Upper lobe of left lung (tissue), 6 donors: ENCODE measurements at regions not wholly inside any gene's neighbourhood (a gene's known extent, or its start where the extent isn't known, plus 50 kb on each side); places are given as distances from the start of the nearest gene placed in this dataset.

Experiments used
- ATAC-seq, 2 donors: fragments of 200-7000 bp; cut with Tn5 transposase; one replicate each; pipeline ENCODE4 v1.9.1; 2022; ENCODE audit warnings: mild to moderate bottlenecking in 2 of 2, moderate library complexity in 2 of 2; ENCODE audit not compliant: low FRiP score in 2 of 2
- DNase-seq, 2 donors: peaks; one replicate each; pipeline ENCODE4 v3.0.0-alpha.2; 2019 to 2020
- H3K27ac ChIP-seq, 4 donors: fragments of 200-600 bp; sonication (generic); one replicate each; pipeline ENCODE4 v1.5.1; 2016 to 2019
- H3K27me3 ChIP-seq, 4 donors: fragments of 200-600 bp; sonication (generic); one replicate each; pipeline ENCODE4 v1.5.1; 2017 to 2019
- H3K36me3 ChIP-seq, 4 donors: fragments of 200-600 bp; sonication (generic); one replicate each; pipeline ENCODE4 v1.5.1; 2016 to 2019
- H3K4me1 ChIP-seq, 4 donors: fragments of 200-600 bp; sonication (generic); one replicate each; pipeline ENCODE4 v1.5.1; 2018 to 2019
- H3K4me3 ChIP-seq, 4 donors: fragments of 200-600 bp; sonication (generic); one replicate each; pipeline ENCODE4 v1.5.1; 2017 to 2019; ENCODE audit warnings: mild to moderate bottlenecking in 2 of 4, moderate library complexity in 1 of 4
- H3K9me3 ChIP-seq, 4 donors: fragments of 200-600 bp; sonication (generic); one replicate each; pipeline ENCODE4 v1.5.1; 2018 to 2019
- EP300 ChIP-seq, 4 donors: sonication (generic); formaldehyde crosslinking; IDR thresholded peaks; one replicate each; pipeline ENCODE4 v1.5.1; 2017; ENCODE audit warnings: antibody characterized with exemption in 4 of 4, control low read depth in 2 of 4
- POLR2A ChIP-seq, 4 donors: fragments of 450-650 bp; IDR thresholded peaks; one replicate each; pipeline ENCODE4 v1.5.1; 2016 to 2017; ENCODE audit warnings: antibody characterized with exemption in 4 of 4, mild to moderate bottlenecking in 2 of 4
- POLR2AphosphoS5 ChIP-seq, 2 donors: sonication (generic); formaldehyde crosslinking; IDR thresholded peaks; one replicate each; pipeline ENCODE4 v1.5.1; 2017; ENCODE audit warnings: antibody characterized with exemption in 2 of 2
- WGBS, 2 donors: methylation state at CpG; one replicate each; pipeline ENCODE4 v1.1.5; 2017 to 2018; 5-methylcytosine and 5-hydroxymethylcytosine counted together
- TF ChIP-seq, protein P1 (sequence below), 6 experiments: fragments of 450-650 bp in 4 of 6; fragments of 200-600 bp in 2 of 6; sonication (generic) in 2 of 6; IDR thresholded peaks; one replicate each; pipeline ENCODE4 v1.5.1; 2016 to 2019; ENCODE audit warnings: antibody characterized with exemption in 6 of 6
- donor health status: DM: no; HTN: no; CAD: no; lungs with moderate emphysema.
- donor health status: DM: no; HTN: yes; CAD: no; lungs with severe emphysema.

DNA sequence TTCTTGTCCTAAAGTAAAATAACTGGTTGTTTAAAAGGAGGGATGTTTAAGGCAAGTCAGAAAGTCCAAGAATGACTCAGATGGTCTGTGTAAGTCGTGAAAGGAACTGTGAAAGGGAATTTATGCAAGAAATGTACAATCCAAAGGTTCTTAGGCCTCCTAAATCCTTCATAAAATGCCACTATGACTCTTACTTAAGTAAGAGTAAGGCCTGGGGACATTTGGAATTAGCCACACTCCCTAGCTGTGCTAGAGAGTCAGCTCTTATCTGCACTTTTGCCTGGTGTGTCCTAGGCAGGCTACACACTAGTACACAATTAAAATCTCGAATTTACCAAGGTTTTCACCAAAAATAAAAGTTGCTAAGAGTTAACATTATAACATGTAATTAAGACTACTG is 686.9 kb downstream of the UQCRFS1 start:
- Histone ChIP-seq H3K4me1 (no peaks in the 10 kb centered on the region), H3K4me3 (no peak overlapping the region), H3K27ac (no peak overlapping the region), H3K36me3 (no peaks in the 10 kb centered on the region), H3K27me3 (no peaks in the 10 kb centered on the region), H3K9me3 (no peaks in the 10 kb centered on the region)
- no peak for TF ChIP-seq EP300 (IDR thresholded peaks at IDR 0.05)
- no peak for DNase-seq
- ATAC-seq: no peak
- 69 to 70% methylated on average over 2 of the region's 2 CpGs for WGBS, 2 donors

DNA sequence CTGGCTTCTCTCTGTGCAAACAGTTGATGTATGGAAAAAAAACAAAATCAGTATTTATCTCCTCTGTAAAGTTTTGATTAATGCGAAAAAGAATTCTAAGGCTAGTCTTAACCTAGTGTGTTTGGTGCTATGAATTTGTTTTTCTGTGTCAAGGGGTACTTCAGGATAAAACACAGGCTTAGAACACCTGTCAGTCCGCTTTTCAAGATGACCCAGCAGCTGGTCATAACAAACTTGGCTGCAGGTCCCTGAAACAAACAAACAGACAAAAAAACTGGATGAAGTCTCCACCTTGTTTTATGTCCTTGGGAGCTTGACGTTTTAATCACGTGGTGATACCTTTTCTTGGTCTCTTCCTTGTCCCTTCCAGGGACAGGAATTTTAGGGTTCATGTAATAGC is 689.3 kb downstream of the UQCRFS1 start:
- DNase-seq (no peak), ATAC-seq (no peak)
- TF ChIP-seq POLR2A (IDR thresholded peaks at IDR 0.05): no peak
- no peak for TF ChIP-seq POLR2AphosphoS5 (IDR thresholded peaks at IDR 0.05)
- TF ChIP-seq EP300 (IDR thresholded peaks at IDR 0.05): no peak
- TF ChIP-seq, protein P1, sequence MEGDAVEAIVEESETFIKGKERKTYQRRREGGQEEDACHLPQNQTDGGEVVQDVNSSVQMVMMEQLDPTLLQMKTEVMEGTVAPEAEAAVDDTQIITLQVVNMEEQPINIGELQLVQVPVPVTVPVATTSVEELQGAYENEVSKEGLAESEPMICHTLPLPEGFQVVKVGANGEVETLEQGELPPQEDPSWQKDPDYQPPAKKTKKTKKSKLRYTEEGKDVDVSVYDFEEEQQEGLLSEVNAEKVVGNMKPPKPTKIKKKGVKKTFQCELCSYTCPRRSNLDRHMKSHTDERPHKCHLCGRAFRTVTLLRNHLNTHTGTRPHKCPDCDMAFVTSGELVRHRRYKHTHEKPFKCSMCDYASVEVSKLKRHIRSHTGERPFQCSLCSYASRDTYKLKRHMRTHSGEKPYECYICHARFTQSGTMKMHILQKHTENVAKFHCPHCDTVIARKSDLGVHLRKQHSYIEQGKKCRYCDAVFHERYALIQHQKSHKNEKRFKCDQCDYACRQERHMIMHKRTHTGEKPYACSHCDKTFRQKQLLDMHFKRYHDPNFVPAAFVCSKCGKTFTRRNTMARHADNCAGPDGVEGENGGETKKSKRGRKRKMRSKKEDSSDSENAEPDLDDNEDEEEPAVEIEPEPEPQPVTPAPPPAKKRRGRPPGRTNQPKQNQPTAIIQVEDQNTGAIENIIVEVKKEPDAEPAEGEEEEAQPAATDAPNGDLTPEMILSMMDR (IDR thresholded peaks at IDR 0.05): no peak
- H3K36me3 ChIP-seq: no peaks in the 10 kb centered on the region
- H3K4me3 ChIP-seq: no peak overlapping the region
- no peaks in the 10 kb centered on the region for H3K27me3 ChIP-seq
- H3K27ac ChIP-seq: no peak overlapping the region
- no peaks in the 10 kb centered on the region for H3K4me1 ChIP-seq
- H3K9me3 ChIP-seq: no peaks in the 10 kb centered on the region
- 75 to 79% methylated on average over 4 of the region's 4 CpGs for WGBS, 2 donors

DNA sequence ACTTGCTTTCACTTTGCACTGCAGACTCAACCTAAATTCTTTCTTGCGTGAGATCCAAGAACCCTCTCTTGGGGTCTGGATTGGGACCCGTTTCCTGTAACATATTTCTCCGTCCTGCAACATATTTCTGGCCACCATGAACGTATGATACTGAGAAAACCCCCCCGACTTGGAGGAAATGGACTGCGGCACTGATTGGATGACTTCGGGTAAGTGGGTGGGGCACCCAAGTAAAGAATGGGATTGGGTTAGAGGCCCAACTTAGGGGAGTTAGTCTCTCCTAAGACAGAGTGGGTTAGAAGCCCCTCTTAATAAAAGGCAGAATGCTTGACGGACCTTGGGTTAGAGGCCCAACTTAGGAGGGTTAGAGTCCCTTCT is 690.4 kb downstream of the UQCRFS1 start:
- H3K4me3 ChIP-seq: no peak overlapping the region
- no peaks in the 10 kb centered on the region for H3K9me3 ChIP-seq
- TF ChIP-seq, protein P1 (IDR thresholded peaks at IDR 0.05): no peak
- TF ChIP-seq EP300 (IDR thresholded peaks at IDR 0.05) (no peak), POLR2AphosphoS5 (IDR thresholded peaks at IDR 0.05) (no peak), POLR2A (IDR thresholded peaks at IDR 0.05) (no peak)
- H3K27me3 ChIP-seq: no peaks in the 10 kb centered on the region
- DNase-seq (no peak), ATAC-seq (no peak)
- H3K36me3 ChIP-seq: no peaks in the 10 kb centered on the region
- H3K4me1 ChIP-seq: no peaks in the 10 kb centered on the region
- H3K27ac ChIP-seq: no peak overlapping the region
- 81 to 91% methylated on average over 8 of the region's 8 CpGs for WGBS, 2 donors

DNA sequence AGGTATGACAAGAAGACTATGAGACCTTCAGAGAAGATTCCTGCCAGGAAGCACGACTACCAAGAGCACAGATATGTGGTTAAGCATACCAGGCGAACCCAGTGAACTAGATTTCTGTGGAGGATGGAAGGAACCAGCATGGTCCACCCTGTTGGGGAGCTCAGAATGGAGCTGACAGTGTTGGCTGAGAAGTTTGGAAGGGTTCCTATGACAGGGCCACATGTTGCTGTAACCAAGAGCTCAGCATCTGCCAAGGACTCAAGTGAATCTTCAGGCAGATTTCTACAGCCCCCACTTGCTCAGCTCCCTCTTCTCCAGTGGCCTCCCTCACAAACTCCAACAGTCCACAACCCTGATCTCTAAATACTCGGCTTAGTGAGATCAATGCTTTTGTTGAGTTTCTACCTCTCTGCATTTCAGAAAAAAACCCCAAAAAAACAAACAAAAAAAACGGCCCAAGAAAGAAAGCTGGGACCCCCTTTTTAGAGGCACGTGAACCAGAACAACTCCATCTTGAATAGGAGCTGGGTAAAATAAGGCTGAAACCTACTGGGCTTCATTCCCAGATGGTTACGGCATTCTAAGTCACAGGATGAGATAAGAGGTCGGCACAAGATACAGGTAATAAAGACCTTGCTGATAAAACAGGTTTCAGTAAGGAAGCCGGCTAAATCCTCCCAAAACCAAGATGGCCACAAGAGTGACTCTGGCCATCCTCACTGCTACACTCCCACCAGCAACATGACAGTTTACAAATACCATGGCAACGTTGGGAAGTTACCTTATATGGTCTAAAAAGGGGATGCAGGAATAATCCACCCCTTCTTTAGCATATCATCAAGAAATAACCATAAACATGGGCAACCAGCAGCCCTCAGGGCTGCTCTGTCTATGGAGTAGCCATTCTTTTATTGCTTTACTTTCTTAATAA is 691.1 kb downstream of the UQCRFS1 start:
- DNase-seq: no peak
- Histone ChIP-seq H3K27me3 (no peaks in the 10 kb centered on the region), H3K4me3 (no peak overlapping the region), H3K4me1 (no peaks in the 10 kb centered on the region), H3K9me3 (no peaks in the 10 kb centered on the region), H3K27ac (no peak overlapping the region), H3K36me3 (no peaks in the 10 kb centered on the region)
- WGBS, 2 donors: 78 to 86% methylated on average over 9 of the region's 9 CpGs
- TF ChIP-seq POLR2A (IDR thresholded peaks at IDR 0.05): no peak
- TF ChIP-seq, protein P1 (IDR thresholded peaks at IDR 0.05): no peak
- no peak for ATAC-seq

DNA sequence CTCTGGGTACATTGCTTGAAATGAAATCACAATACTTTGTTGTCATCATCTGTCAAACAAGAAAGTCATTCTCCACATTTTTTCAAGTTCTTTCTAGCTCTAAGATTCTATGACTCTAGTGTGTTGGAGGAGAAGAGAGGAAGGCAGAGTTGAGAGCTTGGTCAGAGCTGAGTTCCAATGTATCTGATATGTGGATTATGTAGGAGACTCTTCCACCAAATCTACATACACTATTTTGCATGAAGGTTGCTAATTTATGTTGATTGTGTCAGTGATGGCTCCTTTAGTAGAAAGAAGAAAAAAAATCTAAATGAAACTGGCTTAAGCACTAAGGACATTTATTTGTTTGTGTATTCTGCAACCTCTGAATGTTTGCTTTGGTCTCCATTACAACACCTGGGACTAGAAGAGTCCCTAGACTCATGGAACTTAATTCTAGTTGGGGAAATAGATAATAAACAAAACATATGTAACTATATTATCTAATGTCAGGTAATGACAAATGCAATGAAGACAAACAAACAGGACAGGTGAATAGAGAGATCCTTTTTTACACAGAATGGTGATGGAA is 691.9 kb downstream of the UQCRFS1 start:
- Histone ChIP-seq H3K4me1 (no peaks in the 10 kb centered on the region), H3K27ac (no peak overlapping the region), H3K27me3 (no peaks in the 10 kb centered on the region), H3K9me3 (no peaks in the 10 kb centered on the region), H3K4me3 (no peak overlapping the region), H3K36me3 (no peaks in the 10 kb centered on the region)
- no peak for ATAC-seq
- TF ChIP-seq POLR2A (IDR thresholded peaks at IDR 0.05) (no peak), EP300 (IDR thresholded peaks at IDR 0.05) (no peak), POLR2AphosphoS5 (IDR thresholded peaks at IDR 0.05) (no peak)
- TF ChIP-seq, protein P1 (IDR thresholded peaks at IDR 0.05): no peak
- no peak for DNase-seq
